ENCODE measurements at regions not wholly inside any gene's neighbourhood (a gene's known extent, or its start where the extent isn't known, plus 50 kb on each side); places are given as distances from the start of the nearest gene placed in this dataset.

DNA sequence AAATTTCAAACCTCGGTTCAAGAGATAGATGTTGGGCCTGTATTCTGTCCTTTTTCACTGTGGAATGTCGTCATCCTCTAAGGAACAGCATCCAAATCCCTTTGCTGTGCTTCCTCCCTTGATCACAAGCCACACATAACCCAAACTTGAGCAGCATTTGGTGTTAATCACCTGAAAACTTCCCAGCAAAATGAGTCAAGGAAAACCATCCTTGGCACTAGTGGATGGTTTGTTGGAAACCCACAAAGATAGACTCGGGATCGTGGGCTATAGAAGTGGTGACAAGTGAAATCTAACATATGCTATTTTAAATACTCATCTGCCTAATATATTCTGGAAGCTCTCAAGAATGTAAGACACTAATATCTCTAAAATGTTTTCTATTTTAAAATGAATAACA, 459.1 kb downstream of the SETD4 start:
- Histone ChIP-seq H3K56ac (ENCODE audit: insufficient read length, low read depth, low read length) (no peak overlapping the region), H3K4me2 (ENCODE audit: insufficient read depth, insufficient read length, low read length) (no peak overlapping the region), H3K4ac (ENCODE audit: low read depth, low read length) (no peak overlapping the region), H2AK5ac (ENCODE audit: insufficient read length, low read length) (no peak overlapping the region), H3K9ac (ENCODE audit: extremely low read depth, insufficient read length, low read length) (no peak overlapping the region), H3K23ac (ENCODE audit: insufficient read length, low read depth, low read length) (no peak overlapping the region), H4K5ac (ENCODE audit: insufficient read length, low read depth, low read length) (no peak overlapping the region), H2BK12ac (ENCODE audit: insufficient read length, low read depth, low read length) (no peak overlapping the region), H4K20me1 (ENCODE audit: control insufficient read depth, insufficient read depth, insufficient read length) (no peaks in the 10 kb centered on the region), H2BK120ac (ENCODE audit: low read depth, low read length, poor library complexity, severe bottlenecking) (no peak overlapping the region), H3K27ac (ENCODE audit: insufficient read length, low read depth, low read length) (no peak overlapping the region), H4K8ac (replicated peaks; ENCODE audit: insufficient read length, low read depth, low read length) (no peak overlapping the region), H2BK15ac (ENCODE audit: low read depth, low read length) (no peak overlapping the region), H3K4me1 (ENCODE audit: insufficient read depth, low read length) (no peaks in the 10 kb centered on the region), H3K14ac (ENCODE audit: insufficient read depth, low read length) (no peak overlapping the region), H4K91ac (ENCODE audit: insufficient read length, low read depth, low read length) (no peak overlapping the region), H2BK20ac (ENCODE audit: low read depth, low read length, poor library complexity, severe bottlenecking) (no peak overlapping the region), H3K9me3 (ENCODE audit: control insufficient read depth, low read depth, low read length) (no peaks in the 10 kb centered on the region), H3K79me2 (ENCODE audit: insufficient read depth, low read length) (no peaks in the 10 kb centered on the region), H3T11ph (ENCODE audit: low read length) (no peak overlapping the region), H3K18ac (ENCODE audit: insufficient read length, low read depth, low read length) (no peak overlapping the region), H3K27me3 (ENCODE audit: insufficient read depth, low read length) (no peaks in the 10 kb centered on the region), H2AFZ (ENCODE audit: low read length) (peak overlapping the region; percentile 10), H2BK5ac (ENCODE audit: insufficient read length, low read length) (no peak overlapping the region), H3K23me2 (ENCODE audit: insufficient read length, low read depth, low read length, poor library complexity, severe bottlenecking) (no peaks in the 10 kb centered on the region), H3K79me1 (ENCODE audit: insufficient read depth, low read depth, low read length, poor library complexity, severe bottlenecking) (no peaks in the 10 kb centered on the region)
- Mint-ChIP-seq H3K27ac (no peak overlapping the region), H3K36me3 (ENCODE audit: insufficient read depth in 1 of 3, low read depth in 3 of 3) (no peaks in the 10 kb centered on the region), H3K4me1 (peaks cover 24 to 27% of the 10 kb centered on the region in 2 experiments), H3K4me3 (no peak overlapping the region), H3K27me3 (ENCODE audit: low read depth) (no peaks in the 10 kb centered on the region), H3K9me3 (no peaks in the 10 kb centered on the region)
- no peak for DNase-seq
- WGBS (ENCODE audit: extremely low coverage, insufficient read length, low lambda C conversion rate) = no CpG with 5 or more reads among the region's 4 CpGs
- TF ChIP-seq, protein P1, sequence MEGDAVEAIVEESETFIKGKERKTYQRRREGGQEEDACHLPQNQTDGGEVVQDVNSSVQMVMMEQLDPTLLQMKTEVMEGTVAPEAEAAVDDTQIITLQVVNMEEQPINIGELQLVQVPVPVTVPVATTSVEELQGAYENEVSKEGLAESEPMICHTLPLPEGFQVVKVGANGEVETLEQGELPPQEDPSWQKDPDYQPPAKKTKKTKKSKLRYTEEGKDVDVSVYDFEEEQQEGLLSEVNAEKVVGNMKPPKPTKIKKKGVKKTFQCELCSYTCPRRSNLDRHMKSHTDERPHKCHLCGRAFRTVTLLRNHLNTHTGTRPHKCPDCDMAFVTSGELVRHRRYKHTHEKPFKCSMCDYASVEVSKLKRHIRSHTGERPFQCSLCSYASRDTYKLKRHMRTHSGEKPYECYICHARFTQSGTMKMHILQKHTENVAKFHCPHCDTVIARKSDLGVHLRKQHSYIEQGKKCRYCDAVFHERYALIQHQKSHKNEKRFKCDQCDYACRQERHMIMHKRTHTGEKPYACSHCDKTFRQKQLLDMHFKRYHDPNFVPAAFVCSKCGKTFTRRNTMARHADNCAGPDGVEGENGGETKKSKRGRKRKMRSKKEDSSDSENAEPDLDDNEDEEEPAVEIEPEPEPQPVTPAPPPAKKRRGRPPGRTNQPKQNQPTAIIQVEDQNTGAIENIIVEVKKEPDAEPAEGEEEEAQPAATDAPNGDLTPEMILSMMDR (conservative IDR thresholded peaks at IDR 0.05) = no peak

Measured in H9 (cell line).